DOHH2 (cell line): ENCODE measurements at regions not wholly inside any gene's neighbourhood (a gene's known extent, or its start where the extent isn't known, plus 50 kb on each side); places are given as distances from the start of the nearest gene placed in this dataset.

ENCODE experiments used
- H3F3A ChIP-seq: fragments of 200-600 bp; sonication (generic), shearing (Covaris generic); 2 replicates; pipeline ENCODE4 v1.6.0; 2016; ENCODE audit warnings: antibody characterized with exemption, mild to moderate bottlenecking; ENCODE audit not compliant: control insufficient read depth, insufficient read depth
- H3K27ac ChIP-seq: fragments of 200-600 bp; sonication (generic); 2 replicates; pipeline ENCODE4 v1.5.1; 2014; ENCODE audit warnings: low read depth, mild to moderate bottlenecking, low read length, moderate library complexity
- H3K27me3 ChIP-seq: fragments of 200-600 bp; sonication (generic); 2 replicates; pipeline ENCODE4 v1.6.1; 2014; ENCODE audit warnings: mild to moderate bottlenecking, low read length, mixed read lengths; ENCODE audit not compliant: control insufficient read depth
- H3K36me3 ChIP-seq: fragments of 200-600 bp; sonication (generic); 2 replicates; pipeline ENCODE4 v1.6.1; 2014; ENCODE audit warnings: mild to moderate bottlenecking, low read length, moderate library complexity, mixed read lengths; ENCODE audit not compliant: control insufficient read depth
- H3K4me1 ChIP-seq: fragments of 200-600 bp; sonication (generic); 2 replicates; pipeline ENCODE4 v1.6.1; 2014; ENCODE audit warnings: mild to moderate bottlenecking, low read length, mixed read lengths; ENCODE audit not compliant: control insufficient read depth
- H3K4me2 ChIP-seq: fragments of 200-600 bp; sonication (generic); 2 replicates; pipeline ENCODE4 v1.6.0; 2014; ENCODE audit warnings: mild to moderate bottlenecking, low read length, moderate library complexity
- H3K4me3 ChIP-seq: fragments of 200-600 bp; sonication (generic); 2 replicates; pipeline ENCODE4 v1.5.1; 2014; ENCODE audit warnings: mild to moderate bottlenecking, low read length, mixed read lengths
- H3K79me2 ChIP-seq: fragments of 200-600 bp; sonication (generic); 2 replicates; pipeline ENCODE4 v1.6.1; 2014; ENCODE audit warnings: mild to moderate bottlenecking, low read length, mixed read lengths; ENCODE audit not compliant: control insufficient read depth
- H3K9me2 ChIP-seq: fragments of 200-600 bp; sonication (generic); replicated peaks from 2 replicates; pipeline ENCODE4 v1.6.1; 2014; ENCODE audit warnings: mild to moderate bottlenecking, low read length, mixed read lengths; ENCODE audit not compliant: control insufficient read depth
- H3K9me3 ChIP-seq: fragments of 200-600 bp; sonication (generic); 2 replicates; pipeline ENCODE4 v1.6.1; 2014; ENCODE audit warnings: antibody characterized with exemption, low read length, mixed read lengths; ENCODE audit not compliant: control insufficient read depth, insufficient read depth
- H4K20me1 ChIP-seq: fragments of 200-600 bp; sonication (generic); 2 replicates; pipeline ENCODE4 v1.6.0; 2014; ENCODE audit warnings: low read depth, mild to moderate bottlenecking, antibody characterized with exemption, low read length, moderate library complexity; ENCODE audit not compliant: control insufficient read depth, insufficient read depth
- CTCF ChIP-seq: fragments of 200-600 bp; sonication (generic); IDR thresholded peaks from one replicate; pipeline ENCODE4 v1.5.1; 2014; ENCODE audit warnings: antibody characterized with exemption, mild to moderate bottlenecking, low read depth, low read length; ENCODE audit not compliant: poor library complexity, severe bottlenecking
- EZH2phosphoT487 ChIP-seq: fragments of 200-600 bp; sonication (generic); IDR thresholded peaks from 2 replicates; pipeline ENCODE4 v1.6.1; 2017; ENCODE audit warnings: borderline replicate concordance, mild to moderate bottlenecking, antibody characterized with exemption, low read length, moderate library complexity, mixed read lengths

- H3K9me2 ChIP-seq = no peaks in the 10 kb centered on the region
- H3K27ac ChIP-seq = no peak overlapping the region
- H3K27me3 ChIP-seq = peaks cover 8% of the 10 kb centered on the region; the same call in 1 of the 2 replicates
- no peaks in the 10 kb centered on the region for H3K79me2 ChIP-seq
- H3K9me3 ChIP-seq = no peaks in the 10 kb centered on the region
- H4K20me1 ChIP-seq = no peaks in the 10 kb centered on the region
- no peaks in the 10 kb centered on the region for H3F3A ChIP-seq
- no peak overlapping the region for H3K4me2 ChIP-seq
- no peak overlapping the region for H3K4me3 ChIP-seq
- no peaks in the 10 kb centered on the region for H3K4me1 ChIP-seq
- H3K36me3 ChIP-seq = no peaks in the 10 kb centered on the region
- TF ChIP-seq CTCF (no peak), EZH2phosphoT487 (no peak)
Measured at GRCh38 chr3:132867526-132867925, 145.3 kb upstream of the NPHP3 start.

GRCh38 chr3:132857317-132857716 lies 135.1 kb upstream of the NPHP3 start:
- H3K9me3 ChIP-seq = no peaks in the 10 kb centered on the region
- H3K4me1 ChIP-seq = no peaks in the 10 kb centered on the region
- no peaks in the 10 kb centered on the region for H3K36me3 ChIP-seq
- no peaks in the 10 kb centered on the region; the same call in 1 of the 2 replicates for H3K9me2 ChIP-seq
- TF ChIP-seq EZH2phosphoT487 (no peak), CTCF (no peak)
- no peak overlapping the region for H3K4me2 ChIP-seq
- no peaks in the 10 kb centered on the region for H3K79me2 ChIP-seq
- H4K20me1 ChIP-seq = no peaks in the 10 kb centered on the region
- H3K27ac ChIP-seq = no peak overlapping the region
- H3F3A ChIP-seq = no peaks in the 10 kb centered on the region
- H3K27me3 ChIP-seq = no peaks in the 10 kb centered on the region; the same call in 1 of the 2 replicates
- no peak overlapping the region for H3K4me3 ChIP-seq

GRCh38 chr3:132854856-132855535 lies 132.8 kb upstream of the NPHP3 start:
- Histone ChIP-seq H3K9me2 (no peaks in the 10 kb centered on the region), H3K4me2 (no peak overlapping the region), H3K9me3 (no peaks in the 10 kb centered on the region), H3K27me3 (no peaks in the 10 kb centered on the region), H3K4me3 (no peak overlapping the region), H4K20me1 (no peaks in the 10 kb centered on the region), H3K27ac (no peak overlapping the region), H3F3A (no peaks in the 10 kb centered on the region), H3K79me2 (no peaks in the 10 kb centered on the region), H3K4me1 (no peaks in the 10 kb centered on the region), H3K36me3 (no peaks in the 10 kb centered on the region)
- TF ChIP-seq CTCF (no peak), EZH2phosphoT487 (no peak)
